NB4 (cell line): ENCODE measurements at regions not wholly inside any gene's neighbourhood (a gene's known extent, or its start where the extent isn't known, plus 50 kb on each side); places are given as distances from the start of the nearest gene placed in this dataset.
"Not testable (repeated sequence)": the region's sequence is repeated elsewhere in the genome, so short reads cannot be mapped to it uniquely, and the experiment has no call there.

Experiments used
- DNase-seq: peaks from one replicate; pipeline ENCODE4 v3.0.0; 2010; ENCODE audit warnings: low read depth
- H3K4me3 ChIP-seq: one replicate; pipeline ENCODE4 v1.5.1; 2011; ENCODE audit warnings: mild to moderate bottlenecking, low read depth, low read length, moderate library complexity
- CTCF ChIP-seq: IDR thresholded peaks from one replicate; pipeline ENCODE4 v1.5.1; 2012; ENCODE audit warnings: low read depth, low read length
- MAX ChIP-seq: IDR thresholded peaks from 2 replicates; pipeline ENCODE4 v1.6.1; 2011; ENCODE audit warnings: low read depth, low read length
- MYC ChIP-seq: IDR thresholded peaks from 2 replicates; pipeline ENCODE4 v1.6.1; 2011; ENCODE audit warnings: low read depth, low read length
- POLR2A ChIP-seq: IDR thresholded peaks from 2 replicates; pipeline ENCODE4 v1.6.1; 2011; ENCODE audit warnings: mild to moderate bottlenecking; ENCODE audit not compliant: insufficient read length; ENCODE audit errors: extremely low read depth

GRCh38 chr14:88986146-88986841 lies 161.8 kb downstream of the TTC8 start:
- no peak for TF ChIP-seq POLR2A
- TF ChIP-seq MAX: no peak
- no peak for TF ChIP-seq CTCF
- TF ChIP-seq MYC: no peak
- H3K4me3 ChIP-seq: no peak overlapping the region
- no peak for DNase-seq

GRCh38 chr14:88986908-88987307 lies 162.5 kb downstream of the TTC8 start:
- not testable (repeated sequence) for H3K4me3 ChIP-seq, DNase-seq

GRCh38 chr14:88987516-88987915 lies 163.1 kb downstream of the TTC8 start:
- no peak for DNase-seq
- no peak for TF ChIP-seq CTCF
- no peak for TF ChIP-seq MAX
- H3K4me3 ChIP-seq: no peak overlapping the region

- DNase-seq: no peak
- no peak for TF ChIP-seq MAX
- no peak overlapping the region for H3K4me3 ChIP-seq
Measured at GRCh38 chr14:88989911-88990310, 165.5 kb downstream of the TTC8 start.

- no peak for TF ChIP-seq CTCF
- TF ChIP-seq MYC: no peak
- no peak for TF ChIP-seq POLR2A
- TF ChIP-seq MAX: no peak
- H3K4me3 ChIP-seq: no peak overlapping the region
- DNase-seq: peak; percentile 10
Measured at GRCh38 chr14:88990856-88991255, 166.4 kb downstream of the TTC8 start.

GRCh38 chr14:88992011-88992410 lies 167.6 kb downstream of the TTC8 start:
- H3K4me3 ChIP-seq: no peak overlapping the region
- no peak for TF ChIP-seq MAX
- no peak for TF ChIP-seq MYC
- no peak for TF ChIP-seq CTCF
- no peak for TF ChIP-seq POLR2A
- DNase-seq: no peak

- DNase-seq: no peak
- TF ChIP-seq CTCF (no peak), MYC (no peak)
Measured at GRCh38 chr14:88993946-88994345, 169.5 kb downstream of the TTC8 start.

More at GRCh38 chr14:88993946-88994345, 169.5 kb downstream of the TTC8 start:
- no peak overlapping the region for H3K4me3 ChIP-seq
